Stimulated activated memory B cell treated with anti-CD40 and anti-IgM and Interleukin-4, amounts not matched to agents 10 μg/mL and 1 μg/mL and 100 μg/mL, for 72 hours (primary cell): ENCODE measurements at regions not wholly inside any gene's neighbourhood (a gene's known extent, or its start where the extent isn't known, plus 50 kb on each side); places are given as distances from the start of the nearest gene placed in this dataset.

ENCODE experiments used
- ATAC-seq: fragments of 150-1000 bp; cut with Tn5 transposase; 2 replicates; pipeline ENCODE4 v1.10.0; 2021
- H3K27ac Mint-ChIP-seq: one replicate; pipeline ENCODE4 v1.8.0; 2022; ENCODE audit warnings: mild to moderate bottlenecking, mixed read lengths
- H3K27me3 Mint-ChIP-seq: one replicate; pipeline ENCODE4 v1.8.0; 2022; ENCODE audit warnings: mixed read lengths
- H3K36me3 Mint-ChIP-seq: one replicate; pipeline ENCODE4 v1.8.0; 2022; ENCODE audit warnings: mixed read lengths
- H3K4me1 Mint-ChIP-seq: one replicate; pipeline ENCODE4 v1.8.0; 2022; ENCODE audit warnings: mixed read lengths
- H3K4me3 Mint-ChIP-seq: one replicate; pipeline ENCODE4 v1.8.0; 2022; ENCODE audit warnings: mild to moderate bottlenecking, moderate library complexity, mixed read lengths
- H3K9me3 Mint-ChIP-seq: one replicate; pipeline ENCODE4 v1.8.0; 2022; ENCODE audit warnings: mixed read lengths

- no peak overlapping the region for H3K4me3 Mint-ChIP-seq
- H3K9me3 Mint-ChIP-seq: peaks cover 3% of the 10 kb centered on the region
- no peak for ATAC-seq
- no peak overlapping the region for H3K27ac Mint-ChIP-seq
- H3K27me3 Mint-ChIP-seq: no peaks in the 10 kb centered on the region
- no peaks in the 10 kb centered on the region for H3K4me1 Mint-ChIP-seq
- H3K36me3 Mint-ChIP-seq: no peaks in the 10 kb centered on the region
Measured at GRCh38 chr16:64596196-64596595, 525.7 kb downstream of the CDH11 start.

GRCh38 chr16:64590513-64590912 lies 531.4 kb downstream of the CDH11 start:
- no peaks in the 10 kb centered on the region for H3K27me3 Mint-ChIP-seq
- H3K27ac Mint-ChIP-seq: no peak overlapping the region
- no peaks in the 10 kb centered on the region for H3K36me3 Mint-ChIP-seq
- no peaks in the 10 kb centered on the region for H3K4me1 Mint-ChIP-seq
- peaks cover 5% of the 10 kb centered on the region for H3K9me3 Mint-ChIP-seq
- no peak overlapping the region for H3K4me3 Mint-ChIP-seq
- ATAC-seq: no peak

- Mint-ChIP-seq H3K4me3 (no peak overlapping the region), H3K27me3 (no peaks in the 10 kb centered on the region), H3K4me1 (no peaks in the 10 kb centered on the region), H3K36me3 (no peaks in the 10 kb centered on the region), H3K9me3 (peaks cover 5% of the 10 kb centered on the region), H3K27ac (no peak overlapping the region)
- ATAC-seq: no peak
Measured at GRCh38 chr16:64589836-64590235, 532.0 kb downstream of the CDH11 start.

- H3K36me3 Mint-ChIP-seq: no peaks in the 10 kb centered on the region
- no peak overlapping the region for H3K27ac Mint-ChIP-seq
- no peaks in the 10 kb centered on the region for H3K27me3 Mint-ChIP-seq
- H3K4me3 Mint-ChIP-seq: no peak overlapping the region
- no peaks in the 10 kb centered on the region for H3K4me1 Mint-ChIP-seq
- no peak for ATAC-seq
- peaks cover 5% of the 10 kb centered on the region for H3K9me3 Mint-ChIP-seq
Measured at GRCh38 chr16:64586781-64587180, 535.1 kb downstream of the CDH11 start.

GRCh38 chr16:64585367-64585766 lies 536.5 kb downstream of the CDH11 start:
- no peaks in the 10 kb centered on the region for H3K27me3 Mint-ChIP-seq
- no peaks in the 10 kb centered on the region for H3K36me3 Mint-ChIP-seq
- no peak for ATAC-seq
- no peak overlapping the region for H3K4me3 Mint-ChIP-seq
- H3K27ac Mint-ChIP-seq: no peak overlapping the region
- no peaks in the 10 kb centered on the region for H3K4me1 Mint-ChIP-seq
- H3K9me3 Mint-ChIP-seq: peaks cover 9% of the 10 kb centered on the region

GRCh38 chr16:64580558-64580957 lies 541.3 kb downstream of the CDH11 start:
- ATAC-seq: no peak
- H3K9me3 Mint-ChIP-seq: peaks cover 4% of the 10 kb centered on the region
- no peaks in the 10 kb centered on the region for H3K27me3 Mint-ChIP-seq
- H3K36me3 Mint-ChIP-seq: no peaks in the 10 kb centered on the region
- no peaks in the 10 kb centered on the region for H3K4me1 Mint-ChIP-seq
- H3K27ac Mint-ChIP-seq: no peak overlapping the region
- H3K4me3 Mint-ChIP-seq: no peak overlapping the region

GRCh38 chr16:64579712-64580111 lies 542.2 kb downstream of the CDH11 start:
- Mint-ChIP-seq H3K27ac (no peak overlapping the region), H3K36me3 (no peaks in the 10 kb centered on the region), H3K9me3 (peaks cover 4% of the 10 kb centered on the region), H3K4me3 (no peak overlapping the region), H3K4me1 (no peaks in the 10 kb centered on the region), H3K27me3 (no peaks in the 10 kb centered on the region)
- ATAC-seq: no peak

- ATAC-seq: no peak
- no peak overlapping the region for H3K4me3 Mint-ChIP-seq
- no peak overlapping the region for H3K27ac Mint-ChIP-seq
- no peaks in the 10 kb centered on the region for H3K27me3 Mint-ChIP-seq
- H3K36me3 Mint-ChIP-seq: no peaks in the 10 kb centered on the region
- H3K4me1 Mint-ChIP-seq: no peaks in the 10 kb centered on the region
- H3K9me3 Mint-ChIP-seq: peaks cover 15% of the 10 kb centered on the region
Measured at GRCh38 chr16:64545768-64546167, 576.1 kb downstream of the CDH11 start.

GRCh38 chr16:64544859-64545258 lies 577.0 kb downstream of the CDH11 start:
- no peak overlapping the region for H3K4me3 Mint-ChIP-seq
- no peaks in the 10 kb centered on the region for H3K4me1 Mint-ChIP-seq
- H3K9me3 Mint-ChIP-seq: peaks cover 15% of the 10 kb centered on the region
- no peaks in the 10 kb centered on the region for H3K27me3 Mint-ChIP-seq
- no peaks in the 10 kb centered on the region for H3K36me3 Mint-ChIP-seq
- ATAC-seq: no peak
- no peak overlapping the region for H3K27ac Mint-ChIP-seq

- Mint-ChIP-seq H3K27ac (no peak overlapping the region), H3K4me1 (no peaks in the 10 kb centered on the region), H3K27me3 (no peaks in the 10 kb centered on the region), H3K9me3 (peaks cover 12% of the 10 kb centered on the region), H3K4me3 (no peak overlapping the region), H3K36me3 (no peaks in the 10 kb centered on the region)
- ATAC-seq: no peak
Measured at GRCh38 chr16:64543441-64543840, 578.4 kb downstream of the CDH11 start.

GRCh38 chr16:64543031-64543430 lies 578.8 kb downstream of the CDH11 start:
- H3K27ac Mint-ChIP-seq: no peak overlapping the region
- peaks cover 11% of the 10 kb centered on the region for H3K9me3 Mint-ChIP-seq
- no peak for ATAC-seq
- H3K4me1 Mint-ChIP-seq: no peaks in the 10 kb centered on the region
- H3K4me3 Mint-ChIP-seq: no peak overlapping the region
- no peaks in the 10 kb centered on the region for H3K27me3 Mint-ChIP-seq
- no peaks in the 10 kb centered on the region for H3K36me3 Mint-ChIP-seq

GRCh38 chr16:64542152-64542551 lies 579.7 kb downstream of the CDH11 start:
- no peak overlapping the region for H3K27ac Mint-ChIP-seq
- H3K4me3 Mint-ChIP-seq: no peak overlapping the region
- H3K9me3 Mint-ChIP-seq: peaks cover 7% of the 10 kb centered on the region
- no peaks in the 10 kb centered on the region for H3K27me3 Mint-ChIP-seq
- no peak for ATAC-seq
- H3K4me1 Mint-ChIP-seq: no peaks in the 10 kb centered on the region
- H3K36me3 Mint-ChIP-seq: no peaks in the 10 kb centered on the region

GRCh38 chr16:64541621-64542020 lies 580.2 kb downstream of the CDH11 start:
- ATAC-seq: no peak
- Mint-ChIP-seq H3K27ac (no peak overlapping the region), H3K4me3 (no peak overlapping the region), H3K4me1 (no peaks in the 10 kb centered on the region), H3K9me3 (peaks cover 7% of the 10 kb centered on the region), H3K36me3 (no peaks in the 10 kb centered on the region), H3K27me3 (no peaks in the 10 kb centered on the region)

- peaks cover 2% of the 10 kb centered on the region for H3K9me3 Mint-ChIP-seq
- H3K4me3 Mint-ChIP-seq: no peak overlapping the region
- H3K4me1 Mint-ChIP-seq: no peaks in the 10 kb centered on the region
- no peak overlapping the region for H3K27ac Mint-ChIP-seq
- ATAC-seq: no peak
- no peaks in the 10 kb centered on the region for H3K36me3 Mint-ChIP-seq
- H3K27me3 Mint-ChIP-seq: no peaks in the 10 kb centered on the region
Measured at GRCh38 chr16:64540434-64540833, 581.4 kb downstream of the CDH11 start.

- Mint-ChIP-seq H3K9me3 (peaks cover 4% of the 10 kb centered on the region), H3K4me1 (no peaks in the 10 kb centered on the region), H3K4me3 (no peak overlapping the region), H3K27me3 (no peaks in the 10 kb centered on the region), H3K27ac (no peak overlapping the region), H3K36me3 (no peaks in the 10 kb centered on the region)
- no peak for ATAC-seq
Measured at GRCh38 chr16:64539811-64540371, 582.0 kb downstream of the CDH11 start.

GRCh38 chr16:64534180-64534780 lies 587.6 kb downstream of the CDH11 start:
- Mint-ChIP-seq H3K36me3 (no peaks in the 10 kb centered on the region), H3K4me3 (no peak overlapping the region), H3K4me1 (no peaks in the 10 kb centered on the region), H3K27me3 (no peaks in the 10 kb centered on the region), H3K9me3 (peaks cover 13% of the 10 kb centered on the region), H3K27ac (no peak overlapping the region)
- no peak for ATAC-seq
